Kidney capillary endothelial cell (primary cell): ENCODE measurements at regions not wholly inside any gene's neighbourhood (a gene's known extent, or its start where the extent isn't known, plus 50 kb on each side); places are given as distances from the start of the nearest gene placed in this dataset.
"Not testable (repeated sequence)": the region's sequence is repeated elsewhere in the genome, so short reads cannot be mapped to it uniquely, and the experiment has no call there.

Source experiments
- DNase-seq: peaks from one replicate; pipeline ENCODE4 v3.0.0-alpha.2; 2018; ENCODE audit warnings: low spot score

DNA sequence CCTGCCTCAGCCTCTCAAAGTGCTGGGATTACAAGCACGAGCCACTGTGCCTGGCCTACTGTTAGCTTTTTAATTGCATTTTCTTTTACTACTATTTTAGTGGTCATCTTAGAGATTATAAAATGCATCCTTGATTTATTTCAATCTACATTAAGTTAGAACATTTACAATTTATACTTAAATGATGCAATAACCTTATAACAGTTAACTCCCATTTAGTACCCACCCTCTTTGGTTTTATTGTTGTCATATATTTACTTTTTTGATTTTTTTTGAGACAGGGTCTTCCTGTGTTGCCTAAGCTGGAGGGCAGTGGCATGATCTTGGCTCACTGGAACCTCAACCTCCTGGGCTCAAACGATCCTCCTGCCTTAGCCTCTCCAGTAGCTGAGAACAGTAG is 77.3 kb downstream of the PPCDC start:
- no peak for DNase-seq

- peak; percentile 83 for DNase-seq
These were observed 81.6 kb downstream of the PPCDC start for GRCh38 chr15:75104804-75105557.

GRCh38 chr15:75107516-75107907 is 84.1 kb downstream of the PPCDC start:
- DNase-seq, result no peak

GRCh38 chr15:75107908-75108838 is 84.8 kb downstream of the PPCDC start:
- peak; percentile 86 for DNase-seq

GRCh38 chr15:75109021-75109735 is 85.8 kb downstream of the PPCDC start:
- DNase-seq, result no peak

GRCh38 chr15:75109736-75110130 is 86.3 kb downstream of the PPCDC start:
- no peak for DNase-seq

DNA sequence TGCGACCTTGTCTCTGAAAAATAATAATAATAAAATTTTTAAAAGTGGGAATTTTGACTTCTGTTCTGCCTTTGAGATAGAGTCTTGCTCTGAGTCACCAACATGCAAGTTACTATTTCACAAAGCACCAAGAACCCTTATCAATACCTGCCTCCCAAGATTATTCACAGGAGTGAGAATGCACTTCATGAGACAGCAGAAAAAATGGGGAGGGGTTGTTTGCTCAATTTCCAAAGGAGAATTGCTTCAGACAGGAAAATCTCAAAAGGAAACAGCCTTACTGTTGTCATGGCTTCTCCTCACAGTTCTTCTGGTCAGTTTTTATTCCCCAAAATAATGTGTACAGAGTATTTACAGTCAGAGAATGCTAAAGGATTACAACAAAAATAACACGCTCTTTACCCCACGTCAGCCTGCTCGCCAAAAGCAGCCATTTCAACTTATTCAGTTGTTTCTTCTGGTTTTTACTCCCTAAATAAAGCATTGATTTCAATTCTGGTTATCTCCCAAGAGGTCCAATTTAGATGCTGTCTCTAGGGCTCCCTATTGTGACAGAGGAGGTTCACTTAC is 89.0 kb downstream of the PPCDC start:
- DNase-seq, result no peak

GRCh38 chr15:75112848-75113492 is 88.7 kb upstream of the C15orf39 start:
- no peak for DNase-seq

DNA sequence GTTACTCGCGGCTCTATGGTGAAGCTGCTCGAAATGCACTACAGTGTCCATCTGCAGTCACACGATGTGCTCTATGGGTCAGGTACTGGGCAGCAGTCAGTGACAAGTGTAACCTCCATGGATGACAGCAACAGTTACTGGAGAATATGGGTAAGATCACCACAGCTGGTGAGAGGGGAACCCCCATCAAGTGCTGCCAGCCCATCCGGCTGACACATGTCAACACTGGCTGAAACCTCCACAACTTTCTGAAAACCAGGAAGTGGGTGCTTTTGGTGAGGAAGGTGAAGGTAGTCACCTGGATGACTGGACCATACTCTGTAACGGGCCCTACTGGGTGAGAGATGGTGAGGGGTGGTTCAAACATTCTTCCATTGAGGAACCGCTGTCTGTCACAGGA is 87.4 kb upstream of the C15orf39 start:
- DNase-seq, result no peak

DNA sequence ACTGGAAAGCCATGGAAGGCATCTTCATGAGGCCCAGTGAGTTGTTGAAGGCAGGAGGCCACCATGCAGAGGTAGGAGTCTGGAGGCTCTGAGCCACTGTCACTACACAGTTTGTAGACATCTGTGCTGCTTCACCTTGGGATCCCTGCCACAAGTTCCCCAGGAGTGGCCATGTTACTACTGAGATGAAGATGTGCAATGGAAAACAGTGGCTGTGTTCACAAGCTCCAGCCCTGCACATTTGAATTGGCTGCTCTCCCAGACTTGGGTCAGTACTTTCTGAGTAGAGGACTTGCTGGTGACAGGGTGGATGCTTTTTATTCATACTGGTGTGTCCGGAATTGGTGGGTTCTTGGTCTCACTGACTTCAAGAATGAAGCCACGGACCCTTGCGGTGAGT is 86.9 kb upstream of the C15orf39 start:
- DNase-seq, result no peak

DNA sequence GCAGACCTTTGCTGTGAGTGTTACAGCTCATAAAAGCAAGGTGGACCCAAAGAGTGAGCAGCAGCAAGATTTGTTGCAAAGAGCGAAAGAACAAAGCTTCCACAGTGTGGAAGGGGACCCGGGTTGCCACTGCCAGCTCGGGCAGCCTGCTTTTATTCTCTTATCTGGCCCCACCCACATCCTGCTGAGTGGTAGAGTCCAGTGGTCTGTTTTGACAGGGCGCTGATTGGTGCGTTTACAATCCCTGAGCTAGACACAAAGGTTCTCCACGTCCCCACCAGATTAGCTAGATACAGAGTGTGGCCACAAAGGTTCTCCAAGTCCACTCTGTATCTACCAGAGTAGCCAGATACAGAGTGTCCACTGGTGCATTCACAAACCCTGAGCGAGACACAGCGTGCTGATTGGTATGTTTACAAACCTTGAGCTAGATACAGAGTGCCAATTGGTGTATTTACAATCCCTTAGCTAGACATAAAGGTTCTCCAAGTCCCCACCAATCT is 86.2 kb upstream of the C15orf39 start:
- DNase-seq, result not testable (repeated sequence)

GRCh38 chr15:75116143-75116542 is 85.5 kb upstream of the C15orf39 start:
- DNase-seq, result not testable (repeated sequence)

GRCh38 chr15:75117993-75118392 is 83.7 kb upstream of the C15orf39 start:
- DNase-seq, result no peak

- DNase-seq, result not testable (repeated sequence)
These were observed 82.4 kb upstream of the C15orf39 start for GRCh38 chr15:75119312-75119711.

- no peak for DNase-seq
These were observed 80.2 kb upstream of the C15orf39 start for GRCh38 chr15:75121491-75121890.

- no peak for DNase-seq
These were observed 78.3 kb upstream of the C15orf39 start for GRCh38 chr15:75123395-75123794.

GRCh38 chr15:75124278-75124677 is 77.4 kb upstream of the C15orf39 start:
- DNase-seq, result not testable (repeated sequence)

DNA sequence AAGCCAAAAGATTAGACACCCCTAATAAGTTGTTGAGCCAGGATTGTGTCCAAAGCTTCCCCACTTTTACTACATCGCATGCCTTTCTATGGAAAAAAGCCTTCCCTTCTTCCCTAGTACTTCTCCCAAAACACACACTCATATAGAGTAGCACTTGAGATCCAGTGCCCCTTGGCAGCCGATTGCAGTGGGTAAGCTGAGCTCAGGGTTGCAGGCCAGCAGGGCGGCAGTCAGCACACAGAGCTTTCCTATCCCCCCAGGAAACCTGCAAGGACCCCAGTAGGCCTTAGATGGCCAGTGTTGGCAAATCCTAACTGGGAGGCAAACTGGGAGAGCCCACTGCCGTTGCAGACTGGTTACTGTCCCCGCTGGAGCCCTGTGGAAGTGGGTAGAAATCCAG is 75.7 kb upstream of the C15orf39 start:
- no peak for DNase-seq

DNA sequence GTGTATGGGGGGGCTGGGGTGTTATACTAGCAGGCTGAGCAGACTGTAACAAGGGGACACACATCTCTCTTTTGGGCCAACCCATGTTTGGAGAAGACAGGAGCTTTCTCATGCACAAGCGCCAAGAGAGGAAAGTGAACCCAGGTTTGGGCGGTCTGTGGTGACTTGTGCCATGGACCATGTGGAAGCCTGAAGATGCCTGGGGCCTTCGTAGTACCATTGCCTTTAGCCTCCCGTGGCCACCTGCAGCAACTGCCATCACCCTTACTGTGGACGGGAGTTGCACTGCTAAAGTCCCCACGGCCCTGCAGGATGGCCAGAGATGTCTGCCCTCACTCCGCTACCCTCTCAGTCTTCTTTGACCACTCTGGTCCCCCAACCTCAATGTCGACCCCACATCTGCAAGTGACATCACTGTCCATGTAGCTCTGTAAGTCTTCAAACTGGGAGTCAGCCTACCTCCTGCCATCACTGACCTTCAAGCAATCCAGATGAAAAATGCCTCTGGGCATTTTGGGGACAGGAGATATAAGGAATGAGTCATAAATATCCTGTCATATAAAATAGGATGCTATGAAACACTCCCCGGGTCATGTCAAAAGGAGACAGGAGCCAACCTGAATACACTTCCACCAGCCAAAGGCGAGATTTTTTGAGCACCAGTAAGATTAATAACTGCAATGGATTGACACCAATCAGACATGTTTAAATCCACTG is 74.7 kb upstream of the C15orf39 start:
- no peak for DNase-seq

GRCh38 chr15:75129788-75130187 is 71.9 kb upstream of the C15orf39 start:
- DNase-seq, result no peak

DNA sequence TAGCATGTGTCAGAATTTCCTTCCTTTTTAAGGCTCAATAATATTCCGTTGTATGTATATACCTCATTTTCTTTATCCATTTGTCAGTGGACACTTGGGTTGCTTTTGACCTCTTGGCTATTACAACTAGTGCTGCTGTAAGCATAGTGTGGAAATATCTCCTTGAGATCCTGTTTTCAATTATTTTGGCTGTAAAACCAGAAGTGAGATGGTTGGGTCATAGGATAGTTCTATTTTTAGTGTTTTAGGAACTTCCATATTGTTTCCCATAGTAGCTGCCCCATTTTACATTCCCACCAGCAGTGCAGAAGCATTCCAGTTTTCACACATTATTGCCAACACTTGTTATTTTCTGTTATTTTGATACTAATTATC is 70.4 kb upstream of the C15orf39 start:
- no peak for DNase-seq
